ENCODE measurements at regions not wholly inside any gene's neighbourhood (a gene's known extent, or its start where the extent isn't known, plus 50 kb on each side); places are given as distances from the start of the nearest gene placed in this dataset.
"Not testable (repeated sequence)": the region's sequence is repeated elsewhere in the genome, so short reads cannot be mapped to it uniquely, and the experiment has no call there.

- peak; percentile 2 to 61 for DNase-seq
Measured at GRCh38 chr9:12290166-12290869, 402.9 kb upstream of the TYRP1 start.

GRCh38 chr9:12305211-12305610 is 388.0 kb upstream of the TYRP1 start:
- DNase-seq = no peak

GRCh38 chr9:12314589-12314988 is 378.6 kb upstream of the TYRP1 start:
- DNase-seq = no peak

GRCh38 chr9:12318732-12319685 is 374.2 kb upstream of the TYRP1 start:
- peak; percentile 17 to 82 for DNase-seq

- no peak for DNase-seq
Measured at GRCh38 chr9:12329623-12329985, 363.6 kb upstream of the TYRP1 start.

- DNase-seq = not testable (repeated sequence)
Measured at GRCh38 chr9:12333966-12334365, 359.2 kb upstream of the TYRP1 start.

- DNase-seq = no peak
Measured at GRCh38 chr9:12350775-12351174, 342.4 kb upstream of the TYRP1 start.

GRCh38 chr9:12351293-12352044 is 341.7 kb upstream of the TYRP1 start:
- peak in 1 of 2 experiments; percentile 21 for DNase-seq

- DNase-seq = no peak
Measured at GRCh38 chr9:12352045-12352315, 341.2 kb upstream of the TYRP1 start.

- DNase-seq = no peak
Measured at GRCh38 chr9:12363439-12363838, 329.7 kb upstream of the TYRP1 start.

- no peak for DNase-seq
Measured at GRCh38 chr9:12368569-12368968, 324.6 kb upstream of the TYRP1 start.

- DNase-seq = no peak
Measured at GRCh38 chr9:12391839-12392509, 301.2 kb upstream of the TYRP1 start.

- DNase-seq = no peak
Measured at GRCh38 chr9:12394105-12394504, 299.1 kb upstream of the TYRP1 start.

- DNase-seq = no peak
Measured at GRCh38 chr9:12403721-12404120, 289.5 kb upstream of the TYRP1 start.

- no peak for DNase-seq
Measured at GRCh38 chr9:12413986-12414385, 279.2 kb upstream of the TYRP1 start.

- no peak for DNase-seq
Measured at GRCh38 chr9:12414514-12414913, 278.7 kb upstream of the TYRP1 start.

GRCh38 chr9:12415361-12415760 is 277.8 kb upstream of the TYRP1 start:
- no peak for DNase-seq

- peak in 1 of 2 experiments; percentile 15 for DNase-seq
Measured at GRCh38 chr9:12416716-12417115, 276.5 kb upstream of the TYRP1 start.

GRCh38 chr9:12424243-12424642 is 268.9 kb upstream of the TYRP1 start:
- DNase-seq = no peak

- peak; percentile 1 to 45 for DNase-seq
Measured at GRCh38 chr9:12425878-12426864, 267.0 kb upstream of the TYRP1 start.

- no peak for DNase-seq
Measured at GRCh38 chr9:12439267-12439666, 253.9 kb upstream of the TYRP1 start.

- not testable (repeated sequence) for DNase-seq
Measured at GRCh38 chr9:12441080-12441479, 252.1 kb upstream of the TYRP1 start.

Data from NCI-H524 (cell line).